Hepatocyte (in vitro differentiated cells): ENCODE measurements at regions not wholly inside any gene's neighbourhood (a gene's known extent, or its start where the extent isn't known, plus 50 kb on each side); places are given as distances from the start of the nearest gene placed in this dataset.

ENCODE experiments used
- EZH2 ChIP-seq: fragments of 200-600 bp; sonication (generic); IDR thresholded peaks from 2 replicates; pipeline ENCODE4 v1.6.1; 2016; ENCODE audit warnings: antibody characterized with exemption, mild to moderate bottlenecking, borderline replicate concordance
- EZH2phosphoT487 ChIP-seq: fragments of 200-600 bp; sonication (generic); IDR thresholded peaks from one replicate; pipeline ENCODE4 v1.6.1; 2018; ENCODE audit warnings: antibody characterized with exemption, mild to moderate bottlenecking, low read depth, moderate library complexity; ENCODE audit not compliant: unreplicated experiment, severe bottlenecking
- TF ChIP-seq, protein P1 (sequence below): fragments of 200-600 bp; sonication (generic); IDR thresholded peaks from 2 replicates; pipeline ENCODE4 v1.5.1; 2016; ENCODE audit warnings: antibody characterized with exemption, mild to moderate bottlenecking; ENCODE audit not compliant: poor library complexity

DNA sequence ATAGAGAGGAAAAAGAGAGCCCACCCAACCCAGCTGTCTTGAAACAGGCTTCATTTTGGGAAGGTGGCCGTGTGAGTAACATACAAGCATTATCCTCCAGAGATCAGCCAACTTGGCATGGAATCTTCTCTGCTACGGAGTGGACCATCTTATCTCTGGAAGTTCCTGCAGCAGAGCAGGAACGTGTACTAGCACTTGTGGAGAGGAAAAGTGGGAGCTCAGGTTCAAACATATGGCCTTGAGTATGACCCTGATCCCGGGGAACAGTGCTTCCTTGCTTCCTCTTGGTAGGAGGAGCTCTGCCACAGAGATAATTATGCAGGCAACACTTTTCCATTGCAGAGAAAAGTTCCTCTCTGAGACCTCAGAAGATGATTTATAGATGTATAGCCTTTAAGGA is 490.4 kb upstream of the ACO1 start:
- TF ChIP-seq, protein P1, sequence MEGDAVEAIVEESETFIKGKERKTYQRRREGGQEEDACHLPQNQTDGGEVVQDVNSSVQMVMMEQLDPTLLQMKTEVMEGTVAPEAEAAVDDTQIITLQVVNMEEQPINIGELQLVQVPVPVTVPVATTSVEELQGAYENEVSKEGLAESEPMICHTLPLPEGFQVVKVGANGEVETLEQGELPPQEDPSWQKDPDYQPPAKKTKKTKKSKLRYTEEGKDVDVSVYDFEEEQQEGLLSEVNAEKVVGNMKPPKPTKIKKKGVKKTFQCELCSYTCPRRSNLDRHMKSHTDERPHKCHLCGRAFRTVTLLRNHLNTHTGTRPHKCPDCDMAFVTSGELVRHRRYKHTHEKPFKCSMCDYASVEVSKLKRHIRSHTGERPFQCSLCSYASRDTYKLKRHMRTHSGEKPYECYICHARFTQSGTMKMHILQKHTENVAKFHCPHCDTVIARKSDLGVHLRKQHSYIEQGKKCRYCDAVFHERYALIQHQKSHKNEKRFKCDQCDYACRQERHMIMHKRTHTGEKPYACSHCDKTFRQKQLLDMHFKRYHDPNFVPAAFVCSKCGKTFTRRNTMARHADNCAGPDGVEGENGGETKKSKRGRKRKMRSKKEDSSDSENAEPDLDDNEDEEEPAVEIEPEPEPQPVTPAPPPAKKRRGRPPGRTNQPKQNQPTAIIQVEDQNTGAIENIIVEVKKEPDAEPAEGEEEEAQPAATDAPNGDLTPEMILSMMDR, result no peak
- TF ChIP-seq EZH2phosphoT487, result no peak
- no peak for TF ChIP-seq EZH2
